ENCODE measurements at regions not wholly inside any gene's neighbourhood (a gene's known extent, or its start where the extent isn't known, plus 50 kb on each side); places are given as distances from the start of the nearest gene placed in this dataset.
"Not testable (repeated sequence)": the region's sequence is repeated elsewhere in the genome, so short reads cannot be mapped to it uniquely, and the experiment has no call there.

DNA sequence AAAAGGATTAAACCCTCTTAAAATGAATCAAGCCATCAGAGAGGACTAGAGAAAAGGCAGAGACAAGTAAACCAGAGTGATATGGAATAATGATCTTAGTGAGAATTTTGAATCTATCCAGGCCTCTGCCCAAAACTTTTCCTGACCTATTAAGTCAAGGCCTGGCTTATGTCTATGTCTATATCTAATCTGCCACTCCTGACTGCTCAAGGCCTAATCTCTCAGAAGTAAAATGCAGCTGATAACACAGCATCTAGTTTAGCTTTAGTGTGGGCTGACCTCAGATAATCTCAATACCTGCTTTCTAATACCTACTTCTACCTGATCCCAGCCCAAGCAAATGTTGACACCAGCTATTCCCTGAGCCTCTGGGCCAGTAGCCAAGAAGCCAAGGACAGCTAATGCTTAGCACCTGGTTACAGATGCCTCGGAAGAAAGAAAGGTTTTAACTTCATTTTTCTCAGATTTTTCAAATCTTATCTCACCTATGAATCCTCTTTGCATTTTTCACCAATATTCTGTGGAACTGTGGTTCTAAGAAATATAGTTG is 1472.5 kb upstream of the SEL1L start:
- TF ChIP-seq, protein P1, sequence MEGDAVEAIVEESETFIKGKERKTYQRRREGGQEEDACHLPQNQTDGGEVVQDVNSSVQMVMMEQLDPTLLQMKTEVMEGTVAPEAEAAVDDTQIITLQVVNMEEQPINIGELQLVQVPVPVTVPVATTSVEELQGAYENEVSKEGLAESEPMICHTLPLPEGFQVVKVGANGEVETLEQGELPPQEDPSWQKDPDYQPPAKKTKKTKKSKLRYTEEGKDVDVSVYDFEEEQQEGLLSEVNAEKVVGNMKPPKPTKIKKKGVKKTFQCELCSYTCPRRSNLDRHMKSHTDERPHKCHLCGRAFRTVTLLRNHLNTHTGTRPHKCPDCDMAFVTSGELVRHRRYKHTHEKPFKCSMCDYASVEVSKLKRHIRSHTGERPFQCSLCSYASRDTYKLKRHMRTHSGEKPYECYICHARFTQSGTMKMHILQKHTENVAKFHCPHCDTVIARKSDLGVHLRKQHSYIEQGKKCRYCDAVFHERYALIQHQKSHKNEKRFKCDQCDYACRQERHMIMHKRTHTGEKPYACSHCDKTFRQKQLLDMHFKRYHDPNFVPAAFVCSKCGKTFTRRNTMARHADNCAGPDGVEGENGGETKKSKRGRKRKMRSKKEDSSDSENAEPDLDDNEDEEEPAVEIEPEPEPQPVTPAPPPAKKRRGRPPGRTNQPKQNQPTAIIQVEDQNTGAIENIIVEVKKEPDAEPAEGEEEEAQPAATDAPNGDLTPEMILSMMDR (IDR thresholded peaks at IDR 0.05), result no peak
- intact Hi-C loops (cut with DNase I), result no loop called here
- ATAC-seq, result peak in 3 of 4 donors; percentile 82 to 98 (median 93)
- H3K36me3 ChIP-seq, result no peaks in the 10 kb centered on the region
- H3K9me3 ChIP-seq, result no peaks in the 10 kb centered on the region
- no peak for FAIRE-seq
- 8 to 11% methylated on average over 1 of the region's 1 CpG for WGBS, 2 donors
- DNase-seq, result peak; percentile 27 to 76 (median 55)
- no peak overlapping the region for H3K27ac ChIP-seq
- H3K4me1 ChIP-seq, result peaks cover 0 to 3% (median 0%) of the 10 kb centered on the region in 3 donors
- no peak overlapping the region for H3K4me3 ChIP-seq
- H3K27me3 ChIP-seq, result no peaks in the 10 kb centered on the region

DNA sequence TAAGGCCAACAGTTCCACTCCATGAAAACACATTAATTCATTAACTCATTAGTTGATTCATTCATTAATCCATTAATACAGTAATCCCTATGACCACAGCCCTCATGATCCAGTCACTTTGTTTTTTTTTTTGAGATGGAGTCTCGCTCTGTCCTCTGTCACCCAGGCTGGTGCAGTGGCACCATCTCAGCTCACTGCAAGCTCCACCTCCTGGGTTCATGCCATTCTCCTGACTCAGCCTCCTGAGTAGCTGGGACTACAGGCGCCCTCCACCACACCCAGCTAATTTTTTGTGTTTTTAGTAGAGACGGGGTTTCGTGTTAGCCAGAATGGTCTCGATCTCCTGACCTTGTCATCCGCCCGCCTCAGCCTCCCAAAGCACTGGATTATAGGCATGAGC is 1473.4 kb upstream of the SEL1L start:
- H3K4me1 ChIP-seq; H3K27ac ChIP-seq; H3K9me3 ChIP-seq; FAIRE-seq; DNase-seq; H3K36me3 ChIP-seq; H3K27me3 ChIP-seq; H3K4me3 ChIP-seq; ATAC-seq; intact Hi-C loops (cut with DNase I): not testable (repeated sequence)
- WGBS, 2 donors, result 96% methylated on average over 7 of the region's 7 CpGs

DNA sequence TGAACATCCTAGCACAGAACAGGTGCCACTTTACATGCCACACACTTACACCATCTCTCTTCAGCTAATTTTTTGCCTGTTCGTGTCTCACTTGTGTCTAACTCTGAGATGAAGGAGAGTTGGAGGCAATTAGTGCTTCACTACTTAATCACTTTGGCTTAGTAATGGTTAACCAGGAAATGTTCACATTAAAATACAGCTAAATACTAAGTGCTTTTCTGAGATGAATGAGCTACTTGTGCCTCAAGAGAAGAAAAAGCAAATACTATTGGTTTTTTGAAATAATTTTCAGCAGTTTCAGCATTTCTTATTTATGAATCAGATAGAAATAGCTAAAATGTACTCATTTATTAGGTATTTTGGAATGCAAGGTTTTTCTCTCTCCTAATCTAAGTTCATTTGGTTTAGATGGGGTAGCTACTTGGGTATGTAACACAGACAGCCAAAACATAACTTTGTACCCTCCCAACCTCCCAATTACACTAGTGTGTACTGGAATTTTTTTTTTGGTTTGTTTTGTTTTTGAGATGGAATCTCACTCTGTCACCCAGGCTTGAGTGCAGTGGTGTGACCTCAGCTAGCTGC is 1474.1 kb upstream of the SEL1L start:
- WGBS, 2 donors, result 67 to 75% methylated on average over 1 of the region's 1 CpG
- Histone ChIP-seq H3K4me3 (no peak overlapping the region), H3K4me1 (peaks cover 0 to 3% (median 0%) of the 10 kb centered on the region in 3 donors), H3K9me3 (no peaks in the 10 kb centered on the region), H3K36me3 (no peaks in the 10 kb centered on the region), H3K27ac (no peak overlapping the region), H3K27me3 (no peaks in the 10 kb centered on the region)
- intact Hi-C loops (cut with DNase I), result no loop called here
- DNase-seq (no peak), FAIRE-seq (no peak), ATAC-seq (no peak)
- TF ChIP-seq, protein P1 (IDR thresholded peaks at IDR 0.05), result no peak

DNA sequence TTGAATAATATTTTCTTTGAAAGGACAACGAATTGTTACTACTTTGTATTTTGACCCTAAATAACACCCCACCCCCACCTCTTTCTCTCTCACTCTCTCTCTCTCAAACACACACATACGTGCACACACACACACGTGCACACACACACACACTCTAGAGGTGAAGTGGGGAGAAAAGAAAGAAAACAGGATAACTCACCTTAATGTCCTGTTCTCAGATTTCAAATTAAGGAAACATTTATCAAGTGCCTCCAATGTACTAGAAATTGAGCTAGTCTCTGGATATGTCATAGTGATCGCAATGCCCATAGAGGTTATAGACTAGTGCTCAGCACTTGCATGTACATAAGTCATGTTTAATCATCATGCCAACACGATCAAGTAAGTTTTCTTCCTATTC is 1483.6 kb upstream of the SEL1L start:
- Histone ChIP-seq H3K9me3 (no peaks in the 10 kb centered on the region), H3K4me1 (no peaks in the 10 kb centered on the region), H3K36me3 (no peaks in the 10 kb centered on the region), H3K4me3 (no peak overlapping the region), H3K27ac (no peak overlapping the region), H3K27me3 (no peaks in the 10 kb centered on the region)
- DNase-seq (no peak), FAIRE-seq (no peak), ATAC-seq (no peak)
- intact Hi-C loops (cut with DNase I), result no loop called here
- TF ChIP-seq, protein P1 (IDR thresholded peaks at IDR 0.05), result no peak
- WGBS, 2 donors, result 70 to 76% methylated on average over 5 of the region's 5 CpGs

DNA sequence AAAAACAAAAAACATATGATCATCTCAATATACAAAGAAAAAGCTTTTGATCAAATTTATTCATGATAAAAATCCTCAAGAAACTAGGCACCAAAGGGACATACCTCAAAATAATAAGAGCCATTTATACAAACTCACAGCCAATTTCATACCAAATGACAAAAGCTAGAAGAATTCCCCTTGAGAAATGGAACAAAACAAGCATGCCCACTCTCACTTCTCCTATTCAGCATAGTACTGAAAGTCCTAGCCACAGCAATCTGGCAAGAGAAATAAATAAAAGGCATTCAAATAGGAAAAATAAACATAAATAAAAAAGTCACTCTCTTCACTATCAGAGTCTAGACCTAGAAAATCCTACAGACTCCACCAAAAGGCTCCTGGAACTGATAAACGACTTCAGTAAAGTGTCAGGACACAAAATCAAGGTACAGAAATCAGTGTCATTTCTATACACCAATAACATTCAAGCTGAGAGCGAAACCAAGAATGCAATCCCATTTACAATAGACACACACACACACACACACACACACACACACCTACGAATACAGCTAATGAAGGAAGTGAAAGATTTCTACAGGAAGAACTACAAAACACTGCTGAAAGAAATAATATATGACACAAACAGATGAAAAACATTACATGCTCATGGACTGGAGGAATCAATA is 1486.2 kb upstream of the SEL1L start:
- ATAC-seq (no peak), DNase-seq (no peak), FAIRE-seq (no peak)
- no peaks in the 10 kb centered on the region for H3K27me3 ChIP-seq
- H3K4me3 ChIP-seq, result no peak overlapping the region
- 67% methylated on average over 3 of the region's 3 CpGs for WGBS, 2 donors
- H3K9me3 ChIP-seq, result no peaks in the 10 kb centered on the region
- no peaks in the 10 kb centered on the region for H3K4me1 ChIP-seq
- intact Hi-C loops (cut with DNase I), result no loop called here
- no peaks in the 10 kb centered on the region for H3K36me3 ChIP-seq
- H3K27ac ChIP-seq, result no peak overlapping the region
- TF ChIP-seq, protein P1 (IDR thresholded peaks at IDR 0.05), result no peak
